GM12878 (cell line): ENCODE measurements at regions not wholly inside any gene's neighbourhood (a gene's known extent, or its start where the extent isn't known, plus 50 kb on each side); places are given as distances from the start of the nearest gene placed in this dataset.

Experiments used
- ATAC-seq: fragments of 200-7000 bp; cut with Tn5 transposase; 3 replicates; pipeline ENCODE4 v1.9.1; 2020; ENCODE audit warnings: mild to moderate bottlenecking, moderate library complexity
- BruUV-seq: library from RNA; stranded (reverse); fragments of 400-500 nt; replicated peaks from 2 replicates; lab custom pipeline; 2021; lab: Mats Ljungman, UMichigan
- CTCF ChIA-PET: fragments of 300-600 bp; sonication (Branson Sonifier 250); formaldehyde crosslinking; extraction: SDS; loops from one replicate; lab custom pipeline; 2021; ENCODE audit warnings: inconsistent platforms; lab: Yijun Ruan, JAX
- POLR2A ChIA-PET: fragments of 350-600 bp; formaldehyde crosslinking; extraction: SDS; loops from one replicate; lab custom pipeline; 2021; ENCODE audit warnings: inconsistent platforms; lab: Charles Lee
- RAD21 ChIA-PET: fragments of 300-600 bp; sonication (Branson Sonifier 250); formaldehyde crosslinking; loops from one replicate; lab custom pipeline; 2023; ENCODE audit warnings: antibody characterized with exemption; ENCODE audit not compliant: unreplicated experiment; lab: Charles Lee
- SMC1A ChIA-PET: fragments of 300-600 bp; sonication (Branson Sonifier 250); formaldehyde crosslinking; loops from one replicate; lab custom pipeline; 2023; ENCODE audit not compliant: unreplicated experiment, uncharacterized antibody; lab: Charles Lee
- DNase-seq: peaks from one replicate; pipeline ENCODE4 v3.0.0-alpha.2; 2011; ENCODE audit warnings: low read depth, low spot score
- FAIRE-seq: peaks from 3 replicates; lab custom pipeline; 2011; peaks lifted over from hg19 to GRCh38; lab: Jason Lieb, UNC
- H2AFZ ChIP-seq: 2 replicates; pipeline ENCODE4 v1.6.0; 2011; ENCODE audit warnings: low read depth, low read length, control low read depth; ENCODE audit not compliant: control insufficient read depth
- H3K27ac ChIP-seq: 2 replicates; pipeline ENCODE4 v1.5.1; 2011; ENCODE audit warnings: control low read depth; ENCODE audit not compliant: control insufficient read depth, insufficient read depth
- H3K27me3 ChIP-seq, 2 experiments: replicated peaks in 1 of 2; 2 replicates each; pipeline versions ENCODE4 v1.6.0 to v1.6.1; 2011; ENCODE audit warnings: low read length in 1 of 2; ENCODE audit not compliant: control insufficient read depth in 2 of 2, insufficient read depth in 2 of 2
- H3K36me3 ChIP-seq, 2 experiments: 2 replicates each; pipeline ENCODE4 v1.5.1; 2011; ENCODE audit warnings: low read length in 1 of 2; ENCODE audit not compliant: control insufficient read depth in 2 of 2, insufficient read depth in 2 of 2
- H3K4me1 ChIP-seq: 2 replicates; pipeline ENCODE4 v1.6.1; 2011; ENCODE audit warnings: mild to moderate bottlenecking, low read length, moderate library complexity, mixed read lengths; ENCODE audit not compliant: control insufficient read depth, insufficient read depth
- H3K4me2 ChIP-seq: 2 replicates; pipeline ENCODE4 v1.6.0; 2011; ENCODE audit warnings: control low read depth; ENCODE audit not compliant: control insufficient read depth, insufficient read depth
- H3K4me3 ChIP-seq: fragments of 200-600 bp; sonication (generic); 2 replicates; pipeline ENCODE4 v1.5.1; 2016
- H3K79me2 ChIP-seq: 2 replicates; pipeline ENCODE4 v1.6.0; 2011; ENCODE audit warnings: low read length; ENCODE audit not compliant: control insufficient read depth, insufficient read depth
- H3K9ac ChIP-seq: 2 replicates; pipeline ENCODE4 v1.8.0; 2011; ENCODE audit warnings: low read length, control low read depth, mixed read lengths; ENCODE audit not compliant: control insufficient read depth, insufficient read depth
- H3K9me3 ChIP-seq: replicated peaks from 3 replicates; pipeline ENCODE4 v1.5.1; 2011; ENCODE audit warnings: mild to moderate bottlenecking, low read length; ENCODE audit not compliant: control insufficient read depth, insufficient read depth
- H4K20me1 ChIP-seq: 2 replicates; pipeline ENCODE4 v1.6.0; 2011; ENCODE audit not compliant: control insufficient read depth, insufficient read depth
- DPF2 ChIP-seq: fragments of 450-650 bp; IDR thresholded peaks from 2 replicates; pipeline ENCODE4 v1.6.1; 2017; ENCODE audit warnings: mild to moderate bottlenecking
- EED ChIP-seq: sonication (generic); IDR thresholded peaks from 2 replicates; pipeline ENCODE4 v1.6.1; 2016; ENCODE audit warnings: antibody characterized with exemption, low read depth
- ETV6 ChIP-seq, 2 experiments: fragments of 450-650 bp in 1 of 2; IDR thresholded peaks in 1 of 2; conservative IDR thresholded peaks in 1 of 2; 2 replicates each; pipeline ENCODE4 v1.6.1; 2014; ENCODE audit warnings: antibody characterized with exemption in 1 of 2, borderline replicate concordance in 1 of 2, low read depth in 1 of 2, mild to moderate bottlenecking in 1 of 2, moderate library complexity in 1 of 2
- EZH2 ChIP-seq: IDR thresholded peaks from 2 replicates; pipeline ENCODE4 v1.6.1; 2012; ENCODE audit warnings: low read depth, mild to moderate bottlenecking, control low read depth, inconsistent platforms, low read length, borderline replicate concordance; ENCODE audit not compliant: control insufficient read depth
- KLF5 ChIP-seq: fragments of 450-650 bp; IDR thresholded peaks from 2 replicates; pipeline ENCODE4 v1.6.1; 2014; ENCODE audit warnings: mild to moderate bottlenecking; ENCODE audit not compliant: partially characterized antibody
- RCOR1 ChIP-seq: conservative IDR thresholded peaks from 2 replicates; pipeline ENCODE4 v1.6.1; 2012; ENCODE audit warnings: low read depth, low read length, improper control_type of control experiment
- SIX5 ChIP-seq: IDR thresholded peaks from 2 replicates; pipeline ENCODE4 v1.6.1; 2011; ENCODE audit warnings: mild to moderate bottlenecking, low read depth, low read length, moderate library complexity; ENCODE audit not compliant: severe bottlenecking
- STAT3 ChIP-seq: IDR thresholded peaks from 2 replicates; pipeline ENCODE4 v1.6.1; 2011; ENCODE audit warnings: low read depth, low read length, improper control_type of control experiment
- YBX1 ChIP-seq: fragments of 450-650 bp; IDR thresholded peaks from 2 replicates; pipeline ENCODE4 v1.6.1; 2016; ENCODE audit warnings: antibody characterized with exemption
- WGBS: methylation state at CpG from one replicate; pipeline ENCODE4 v1.1.6; 2016; ENCODE audit warnings: low lambda C conversion rate; ENCODE audit not compliant: insufficient replicate concordance, insufficient coverage; ENCODE audit errors: missing lambda C conversion rate; 5-methylcytosine and 5-hydroxymethylcytosine counted together
- in situ Hi-C: fragments of 300-500 bp; cut with MboI; formaldehyde crosslinking; loops from 9 replicates; pipeline ENCODE4 v1.14.3; 2018; ENCODE audit warnings: mixed read lengths
- intact Hi-C: fragments of 100-400 bp; cut with micrococcal nuclease; formaldehyde crosslinking; loops from one replicate; pipeline ENCODE4 v1.14.2; 2022; ENCODE audit not compliant: unreplicated experiment
- TF ChIP-seq, protein P1 (sequence below): fragments of 450-650 bp; IDR thresholded peaks from 2 replicates; pipeline ENCODE4 v1.6.1; 2016; ENCODE audit warnings: mild to moderate bottlenecking
- TF ChIP-seq, protein P2 (sequence below): IDR thresholded peaks from 2 replicates; pipeline ENCODE4 v1.6.1; 2011; ENCODE audit warnings: low read depth, low read length, improper control_type of control experiment, borderline replicate concordance

DNA sequence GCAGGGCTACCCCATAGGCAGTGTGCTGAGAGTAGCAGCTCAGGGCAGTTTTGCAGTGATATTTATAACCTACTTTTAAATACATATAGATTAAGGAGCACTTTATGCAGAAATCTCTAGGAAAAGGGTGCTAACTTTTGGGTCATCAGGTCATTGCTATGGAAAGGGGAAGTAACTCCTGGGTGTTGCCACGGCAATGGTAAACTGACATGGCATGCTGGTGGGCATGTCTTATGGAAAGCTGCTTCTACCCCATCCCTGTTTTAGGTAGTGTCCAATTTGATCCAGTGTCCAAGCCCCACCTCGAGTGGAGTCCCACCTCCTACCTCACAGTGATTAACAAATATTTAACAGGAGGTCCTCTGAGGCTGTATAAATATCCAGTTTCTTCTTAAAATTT is 56.8 kb upstream of the XPA start:
- no peak overlapping the region for H2AFZ ChIP-seq
- no peaks in the 10 kb centered on the region; a peak in 1 of 4 replicates for H3K27me3 ChIP-seq
- DNase-seq (no peak), FAIRE-seq (no peak), ATAC-seq (no peak)
- H3K4me3 ChIP-seq: no peak overlapping the region
- H3K9me3 ChIP-seq: no peaks in the 10 kb centered on the region
- no peaks in the 10 kb centered on the region for H3K79me2 ChIP-seq
- no peaks in the 10 kb centered on the region for H4K20me1 ChIP-seq
- in situ Hi-C loops: no loop called here
- BruUV-seq: no TSS peak
- H3K4me1 ChIP-seq: no peaks in the 10 kb centered on the region
- RAD21 ChIA-PET: no interaction called here
- WGBS: 3% methylated on average over 2 of the region's 2 CpGs
- intact Hi-C loops: no loop called here
- POLR2A ChIA-PET: no interaction called here
- TF ChIP-seq ETV6 (conservative IDR thresholded peaks at IDR 0.05 in 1 of 2, IDR thresholded peaks at IDR 0.05 in 1 of 2; ENCODE audit: borderline replicate concordance in 1 of 2, low read depth in 1 of 2) (no peak), STAT3 (no peak), RCOR1 (no peak), EED (no peak), SIX5 (no peak), YBX1 (no peak), DPF2 (no peak), KLF5 (no peak), EZH2 (no peak)
- TF ChIP-seq, protein P1, sequence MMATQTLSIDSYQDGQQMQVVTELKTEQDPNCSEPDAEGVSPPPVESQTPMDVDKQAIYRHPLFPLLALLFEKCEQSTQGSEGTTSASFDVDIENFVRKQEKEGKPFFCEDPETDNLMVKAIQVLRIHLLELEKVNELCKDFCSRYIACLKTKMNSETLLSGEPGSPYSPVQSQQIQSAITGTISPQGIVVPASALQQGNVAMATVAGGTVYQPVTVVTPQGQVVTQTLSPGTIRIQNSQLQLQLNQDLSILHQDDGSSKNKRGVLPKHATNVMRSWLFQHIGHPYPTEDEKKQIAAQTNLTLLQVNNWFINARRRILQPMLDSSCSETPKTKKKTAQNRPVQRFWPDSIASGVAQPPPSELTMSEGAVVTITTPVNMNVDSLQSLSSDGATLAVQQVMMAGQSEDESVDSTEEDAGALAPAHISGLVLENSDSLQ: no peak
- TF ChIP-seq, protein P2, sequence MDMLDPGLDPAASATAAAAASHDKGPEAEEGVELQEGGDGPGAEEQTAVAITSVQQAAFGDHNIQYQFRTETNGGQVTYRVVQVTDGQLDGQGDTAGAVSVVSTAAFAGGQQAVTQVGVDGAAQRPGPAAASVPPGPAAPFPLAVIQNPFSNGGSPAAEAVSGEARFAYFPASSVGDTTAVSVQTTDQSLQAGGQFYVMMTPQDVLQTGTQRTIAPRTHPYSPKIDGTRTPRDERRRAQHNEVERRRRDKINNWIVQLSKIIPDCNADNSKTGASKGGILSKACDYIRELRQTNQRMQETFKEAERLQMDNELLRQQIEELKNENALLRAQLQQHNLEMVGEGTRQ: no peak
- TF ChIP-seq, all 136 proteins: peak for 0
- ChIA-PET CTCF (interaction anchor here (1.1 to 1.7 kb wide), 2 partner anchors 9 to 136 kb away, joined by 3 to 5 read pairs; no protein-coding TSS in a partner anchor), SMC1A (interaction anchor here (0.6 to 1.6 kb wide), 2 partner anchors 113 to 147 kb away, joined by 3 to 5 read pairs; no protein-coding TSS in a partner anchor)
- H3K27ac ChIP-seq: no peak overlapping the region
- no peak overlapping the region for H3K4me2 ChIP-seq
- H3K36me3 ChIP-seq: no peaks in the 10 kb centered on the region
- no peak overlapping the region for H3K9ac ChIP-seq
